GM06990 (cell line): ENCODE measurements at regions not wholly inside any gene's neighbourhood (a gene's known extent, or its start where the extent isn't known, plus 50 kb on each side); places are given as distances from the start of the nearest gene placed in this dataset.

Experiments used
- DNase-seq: peaks from one replicate; pipeline ENCODE4 v3.0.0-alpha.2; 2011; ENCODE audit not compliant: insufficient read length; ENCODE audit errors: extremely low read depth
- H3K27me3 ChIP-seq: replicated peaks from 2 replicates; pipeline ENCODE4 v1.6.0; 2011; ENCODE audit warnings: low read length; ENCODE audit not compliant: control insufficient read depth, insufficient read depth
- H3K36me3 ChIP-seq: 2 replicates; pipeline ENCODE4 v1.5.1; 2011; ENCODE audit warnings: low read length; ENCODE audit not compliant: control insufficient read depth, insufficient read depth
- H3K4me3 ChIP-seq: replicated peaks from 2 replicates; pipeline ENCODE4 v1.5.1; 2011; ENCODE audit warnings: low read depth, mild to moderate bottlenecking, control low read depth, low read length
- TF ChIP-seq, protein P1 (sequence below): IDR thresholded peaks from 2 replicates; pipeline ENCODE4 v1.5.1; 2011; ENCODE audit warnings: low read length, control low read depth, mild to moderate bottlenecking, inconsistent platforms; ENCODE audit not compliant: insufficient read depth, poor library complexity, severe bottlenecking

GRCh38 chr16:52597073-52597771 is 50.3 kb upstream of the TOX3 start:
- H3K36me3 ChIP-seq: no peaks in the 10 kb centered on the region
- no peaks in the 10 kb centered on the region for H3K27me3 ChIP-seq
- DNase-seq: no peak
- TF ChIP-seq, protein P1, sequence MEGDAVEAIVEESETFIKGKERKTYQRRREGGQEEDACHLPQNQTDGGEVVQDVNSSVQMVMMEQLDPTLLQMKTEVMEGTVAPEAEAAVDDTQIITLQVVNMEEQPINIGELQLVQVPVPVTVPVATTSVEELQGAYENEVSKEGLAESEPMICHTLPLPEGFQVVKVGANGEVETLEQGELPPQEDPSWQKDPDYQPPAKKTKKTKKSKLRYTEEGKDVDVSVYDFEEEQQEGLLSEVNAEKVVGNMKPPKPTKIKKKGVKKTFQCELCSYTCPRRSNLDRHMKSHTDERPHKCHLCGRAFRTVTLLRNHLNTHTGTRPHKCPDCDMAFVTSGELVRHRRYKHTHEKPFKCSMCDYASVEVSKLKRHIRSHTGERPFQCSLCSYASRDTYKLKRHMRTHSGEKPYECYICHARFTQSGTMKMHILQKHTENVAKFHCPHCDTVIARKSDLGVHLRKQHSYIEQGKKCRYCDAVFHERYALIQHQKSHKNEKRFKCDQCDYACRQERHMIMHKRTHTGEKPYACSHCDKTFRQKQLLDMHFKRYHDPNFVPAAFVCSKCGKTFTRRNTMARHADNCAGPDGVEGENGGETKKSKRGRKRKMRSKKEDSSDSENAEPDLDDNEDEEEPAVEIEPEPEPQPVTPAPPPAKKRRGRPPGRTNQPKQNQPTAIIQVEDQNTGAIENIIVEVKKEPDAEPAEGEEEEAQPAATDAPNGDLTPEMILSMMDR: no peak
- no peak overlapping the region for H3K4me3 ChIP-seq
